Chondrocyte (in vitro differentiated cells): ENCODE measurements at regions not wholly inside any gene's neighbourhood (a gene's known extent, or its start where the extent isn't known, plus 50 kb on each side); places are given as distances from the start of the nearest gene placed in this dataset.

ENCODE experiments used
- DNase-seq: peaks from one replicate; pipeline ENCODE4 v3.0.0; 2021; ENCODE audit warnings: mixed read lengths, low spot score
- H3K27ac Mint-ChIP-seq: one replicate; pipeline ENCODE4 v1.8.0; 2021; ENCODE audit warnings: mild to moderate bottlenecking, moderate library complexity, mixed read lengths; ENCODE audit not compliant: unreplicated experiment
- H3K27me3 Mint-ChIP-seq: 2 replicates; pipeline ENCODE4 v1.8.0; 2021; ENCODE audit warnings: low read depth, mixed read lengths
- H3K36me3 Mint-ChIP-seq: 2 replicates; pipeline ENCODE4 v1.8.0; 2021; ENCODE audit warnings: low read depth, mixed read lengths
- H3K4me1 Mint-ChIP-seq: 2 replicates; pipeline ENCODE4 v1.8.0; 2021; ENCODE audit warnings: low read depth, mild to moderate bottlenecking, mixed read lengths
- H3K4me3 Mint-ChIP-seq: one replicate; pipeline ENCODE4 v1.8.0; 2021; ENCODE audit warnings: mild to moderate bottlenecking, moderate library complexity, mixed read lengths; ENCODE audit not compliant: unreplicated experiment
- H3K9me3 Mint-ChIP-seq: 2 replicates; pipeline ENCODE4 v1.8.0; 2021; ENCODE audit warnings: low read depth, mixed read lengths
- CTCF ChIP-seq: fragments of 200-600 bp; sonication (generic); IDR thresholded peaks from 2 replicates; pipeline ENCODE4 v1.5.0; 2021; ENCODE audit warnings: antibody characterized with exemption, mild to moderate bottlenecking, moderate library complexity

- H3K4me3 Mint-ChIP-seq, result no peak overlapping the region
- no peaks in the 10 kb centered on the region for H3K4me1 Mint-ChIP-seq
- DNase-seq, result no peak
- peaks cover 9% of the 10 kb centered on the region for H3K9me3 Mint-ChIP-seq
- no peak for TF ChIP-seq CTCF
- peaks cover 2% of the 10 kb centered on the region for H3K27me3 Mint-ChIP-seq
- H3K36me3 Mint-ChIP-seq, result peaks cover 1% of the 10 kb centered on the region
- H3K27ac Mint-ChIP-seq, result no peak overlapping the region
These were observed 711.8 kb upstream of the LRFN5 start for GRCh38 chr14:40894846-40895245.

- no peak for TF ChIP-seq CTCF
- no peaks in the 10 kb centered on the region for H3K36me3 Mint-ChIP-seq
- no peaks in the 10 kb centered on the region for H3K4me1 Mint-ChIP-seq
- H3K27me3 Mint-ChIP-seq, result no peaks in the 10 kb centered on the region
- H3K27ac Mint-ChIP-seq, result no peak overlapping the region
- H3K9me3 Mint-ChIP-seq, result no peaks in the 10 kb centered on the region
- no peak for DNase-seq
- H3K4me3 Mint-ChIP-seq, result no peak overlapping the region
These were observed 717.5 kb upstream of the LRFN5 start for GRCh38 chr14:40889126-40889525.

- Mint-ChIP-seq H3K4me1 (no peaks in the 10 kb centered on the region), H3K9me3 (no peaks in the 10 kb centered on the region), H3K27me3 (no peaks in the 10 kb centered on the region), H3K36me3 (no peaks in the 10 kb centered on the region), H3K4me3 (no peak overlapping the region), H3K27ac (no peak overlapping the region)
- DNase-seq, result no peak
- TF ChIP-seq CTCF, result no peak
These were observed 718.8 kb upstream of the LRFN5 start for GRCh38 chr14:40887912-40888311.

GRCh38 chr14:40870252-40870651, 736.4 kb upstream of the LRFN5 start:
- H3K4me3 Mint-ChIP-seq, result no peak overlapping the region
- H3K9me3 Mint-ChIP-seq, result peaks cover 8% of the 10 kb centered on the region
- TF ChIP-seq CTCF, result peak; percentile 72
- no peak overlapping the region for H3K27ac Mint-ChIP-seq
- no peak for DNase-seq
- no peaks in the 10 kb centered on the region for H3K36me3 Mint-ChIP-seq
- no peaks in the 10 kb centered on the region for H3K4me1 Mint-ChIP-seq
- no peaks in the 10 kb centered on the region for H3K27me3 Mint-ChIP-seq

GRCh38 chr14:40859055-40859454, 747.6 kb upstream of the LRFN5 start:
- peaks cover 11% of the 10 kb centered on the region for H3K9me3 Mint-ChIP-seq
- no peak overlapping the region for H3K27ac Mint-ChIP-seq
- no peaks in the 10 kb centered on the region for H3K36me3 Mint-ChIP-seq
- TF ChIP-seq CTCF, result no peak
- no peak overlapping the region for H3K4me3 Mint-ChIP-seq
- H3K27me3 Mint-ChIP-seq, result peaks cover 1% of the 10 kb centered on the region
- no peak for DNase-seq
- no peaks in the 10 kb centered on the region for H3K4me1 Mint-ChIP-seq
